BLaER1 treated with 17β-estradiol and CSF1 and Interleukin-3, amounts not matched to agents 10 nM and 100 nM (cell line): ENCODE measurements at regions not wholly inside any gene's neighbourhood (a gene's known extent, or its start where the extent isn't known, plus 50 kb on each side); places are given as distances from the start of the nearest gene placed in this dataset.

Experiments used
- H3K27ac ChIP-seq, 11 experiments: shearing (Covaris generic); formaldehyde crosslinking; 2 replicates each; pipeline ENCODE4 v1.8.1; 2022
- H3K27me3 ChIP-seq, 11 experiments: shearing (Covaris generic); formaldehyde crosslinking; 2 replicates each; pipeline ENCODE4 v1.8.1; 2022
- H3K36me3 ChIP-seq, 11 experiments: shearing (Covaris generic); formaldehyde crosslinking; 2 replicates each; pipeline ENCODE4 v1.8.1; 2022
- H3K4me1 ChIP-seq, 10 experiments: shearing (Covaris generic); formaldehyde crosslinking; 2 replicates each; pipeline ENCODE4 v1.8.1; 2022
- H3K4me2 ChIP-seq, 11 experiments: shearing (Covaris generic); formaldehyde crosslinking; 2 replicates each; pipeline ENCODE4 v1.8.1; 2022
- H3K4me3 ChIP-seq, 10 experiments: shearing (Covaris generic); formaldehyde crosslinking; 2 replicates each; pipeline ENCODE4 v1.8.1; 2022
- H3K9ac ChIP-seq, 11 experiments: shearing (Covaris generic); formaldehyde crosslinking; 2 replicates each; pipeline ENCODE4 v1.8.1; 2022
- H3K9me3 ChIP-seq, 11 experiments: shearing (Covaris generic); formaldehyde crosslinking; replicated peaks in 1 of 11; 2 replicates each; pipeline ENCODE4 v1.8.1; 2022
- H4K20me1 ChIP-seq, 11 experiments: shearing (Covaris generic); formaldehyde crosslinking; 2 replicates each; pipeline ENCODE4 v1.8.1; 2022
- Cebpa-rat ChIP-seq, 11 experiments: shearing (Covaris generic); IDR thresholded peaks; 2 replicates each; pipeline ENCODE4 v1.8.1; 2022

GRCh38 chr17:77455111-77455890 lies 314.5 kb downstream of the SEC14L1 start:
- Histone ChIP-seq H4K20me1 (peaks cover 16 to 75% (median 64%) of the 10 kb centered on the region in 11 experiments; a peak in 20 of 22 replicates), H3K27me3 (no peaks in the 10 kb centered on the region), H3K4me1 (peaks cover 83 to 100% (median 87%) of the 10 kb centered on the region in 10 experiments), H3K36me3 (peaks cover 0 to 69% (median 31%) of the 10 kb centered on the region in 11 experiments; a peak in 13 of 22 replicates), H3K9ac (peak overlapping the region; percentile 80 to 99 (median 93)), H3K4me3 (peak overlapping the region; percentile 59 to 99 (median 88)), H3K4me2 (peak overlapping the region; percentile 98 to 100 (median 99)), H3K27ac (peak overlapping the region in 10 of 11 experiments; percentile 42 to 99 (median 94); a peak in 19 of 22 replicates), H3K9me3 (no peaks in the 10 kb centered on the region)
- no peak for TF ChIP-seq Cebpa-rat (IDR thresholded peaks at IDR 0.05)

- Histone ChIP-seq H3K4me3 (peak overlapping the region; percentile 18 to 99 (median 88); a peak in 12 of 20 replicates), H3K27me3 (no peaks in the 10 kb centered on the region), H3K4me2 (peak overlapping the region; percentile 98 to 100 (median 99)), H3K9ac (peak overlapping the region in 10 of 11 experiments; percentile 81 to 99 (median 94); a peak in 19 of 22 replicates), H3K4me1 (peaks cover 83 to 100% (median 87%) of the 10 kb centered on the region in 10 experiments), H4K20me1 (peaks cover 16 to 77% (median 67%) of the 10 kb centered on the region in 11 experiments; a peak in 20 of 22 replicates), H3K9me3 (no peaks in the 10 kb centered on the region), H3K36me3 (peaks cover 0 to 69% (median 31%) of the 10 kb centered on the region in 11 experiments; a peak in 13 of 22 replicates), H3K27ac (peak overlapping the region in 8 of 11 experiments; percentile 86 to 99 (median 97); a peak in 15 of 22 replicates)
- TF ChIP-seq Cebpa-rat (IDR thresholded peaks at IDR 0.05): no peak
Measured at GRCh38 chr17:77455891-77456260, 315.1 kb downstream of the SEC14L1 start.

GRCh38 chr17:77456271-77456950 lies 315.6 kb downstream of the SEC14L1 start:
- H3K9me3 ChIP-seq: no peaks in the 10 kb centered on the region
- peak overlapping the region in 10 of 11 experiments; percentile 20 to 99 (median 92); a peak in 18 of 22 replicates for H3K27ac ChIP-seq
- peak overlapping the region; percentile 3 to 99 (median 78); a peak in 20 of 22 replicates for H3K9ac ChIP-seq
- peaks cover 16 to 81% (median 67%) of the 10 kb centered on the region in 11 experiments; a peak in 20 of 22 replicates for H4K20me1 ChIP-seq
- peak overlapping the region; percentile 98 to 100 (median 99) for H3K4me2 ChIP-seq
- no peak for TF ChIP-seq Cebpa-rat (IDR thresholded peaks at IDR 0.05)
- no peaks in the 10 kb centered on the region for H3K27me3 ChIP-seq
- peak overlapping the region in 7 of 10 experiments; percentile 8 to 99 (median 44); a peak in 15 of 20 replicates for H3K4me3 ChIP-seq
- H3K36me3 ChIP-seq: peaks cover 0 to 69% (median 31%) of the 10 kb centered on the region in 11 experiments; a peak in 13 of 22 replicates
- peaks cover 87 to 100% (median 91%) of the 10 kb centered on the region in 10 experiments for H3K4me1 ChIP-seq

GRCh38 chr17:77456951-77457548 lies 316.3 kb downstream of the SEC14L1 start:
- Histone ChIP-seq H3K4me2 (peak overlapping the region; percentile 98 to 100 (median 99)), H3K4me1 (peaks cover 94 to 100% (median 97%) of the 10 kb centered on the region in 10 experiments), H3K4me3 (peak overlapping the region in 8 of 10 experiments; percentile 8 to 99 (median 43); a peak in 17 of 20 replicates), H3K9me3 (no peaks in the 10 kb centered on the region), H3K9ac (peak overlapping the region; percentile 44 to 99 (median 78)), H3K27ac (peak overlapping the region; percentile 15 to 99 (median 92); a peak in 20 of 22 replicates), H3K36me3 (peaks cover 0 to 69% (median 31%) of the 10 kb centered on the region in 11 experiments; a peak in 13 of 22 replicates), H4K20me1 (peaks cover 16 to 82% (median 62%) of the 10 kb centered on the region in 11 experiments; a peak in 20 of 22 replicates), H3K27me3 (no peaks in the 10 kb centered on the region)
- TF ChIP-seq Cebpa-rat (IDR thresholded peaks at IDR 0.05): no peak

GRCh38 chr17:77457572-77458201 lies 316.9 kb downstream of the SEC14L1 start:
- H3K9ac ChIP-seq: peak overlapping the region; percentile 44 to 99 (median 78); a peak in 20 of 22 replicates
- H3K27ac ChIP-seq: peak overlapping the region; percentile 15 to 99 (median 92); a peak in 20 of 22 replicates
- H3K4me3 ChIP-seq: peak overlapping the region in 8 of 10 experiments; percentile 22 to 99 (median 43); a peak in 15 of 20 replicates
- peaks cover 94 to 100% (median 100%) of the 10 kb centered on the region in 10 experiments for H3K4me1 ChIP-seq
- no peak for TF ChIP-seq Cebpa-rat (IDR thresholded peaks at IDR 0.05)
- H4K20me1 ChIP-seq: peaks cover 16 to 85% (median 56%) of the 10 kb centered on the region in 11 experiments; a peak in 20 of 22 replicates
- no peaks in the 10 kb centered on the region for H3K9me3 ChIP-seq
- peak overlapping the region; percentile 98 to 100 (median 99) for H3K4me2 ChIP-seq
- H3K27me3 ChIP-seq: no peaks in the 10 kb centered on the region
- peaks cover 0 to 68% (median 31%) of the 10 kb centered on the region in 11 experiments; a peak in 13 of 22 replicates for H3K36me3 ChIP-seq

GRCh38 chr17:77458202-77459017 lies 317.6 kb downstream of the SEC14L1 start:
- Histone ChIP-seq H3K36me3 (peaks cover 0 to 68% (median 35%) of the 10 kb centered on the region in 11 experiments; a peak in 13 of 22 replicates), H3K4me2 (peak overlapping the region; percentile 98 to 100 (median 99)), H3K9me3 (no peaks in the 10 kb centered on the region), H3K4me3 (peak overlapping the region in 9 of 10 experiments; percentile 3 to 99 (median 43); a peak in 14 of 20 replicates), H3K27me3 (no peaks in the 10 kb centered on the region), H4K20me1 (peaks cover 16 to 86% (median 61%) of the 10 kb centered on the region in 11 experiments; a peak in 20 of 22 replicates), H3K27ac (peak overlapping the region; percentile 20 to 99 (median 92); a peak in 21 of 22 replicates), H3K9ac (peak overlapping the region; percentile 63 to 99 (median 83); a peak in 17 of 22 replicates), H3K4me1 (peaks cover 94 to 100% (median 100%) of the 10 kb centered on the region in 10 experiments)
- TF ChIP-seq Cebpa-rat (IDR thresholded peaks at IDR 0.05): no peak
